Common myeloid progenitor, CD34-positive (primary cell): ENCODE measurements at regions not wholly inside any gene's neighbourhood (a gene's known extent, or its start where the extent isn't known, plus 50 kb on each side); places are given as distances from the start of the nearest gene placed in this dataset.

Source experiments
- CTCF ChIA-PET: fragments of 350-600 bp; sonication (Branson Sonifier 250); formaldehyde crosslinking; loops from one replicate; lab custom pipeline; 2021; ENCODE audit warnings: antibody characterized with exemption; lab: Charles Lee
- POLR2A ChIA-PET: fragments of 350-600 bp; sonication (Branson Sonifier 250); formaldehyde crosslinking; loops from one replicate; lab custom pipeline; 2021; ENCODE audit warnings: antibody characterized with exemption; lab: Charles Lee
- DNase-seq, 3 donors: peaks; one replicate each; pipeline versions ENCODE4 v3.0.0 to v3.0.0-alpha.2; 2013
- H3K27ac ChIP-seq, 2 experiments: 1 replicate in 1 of 2; 2 replicates in 1 of 2; pipeline ENCODE4 v1.7.0; 2013; ENCODE audit warnings: inconsistent platforms in 2 of 2, low read length in 2 of 2, mild to moderate bottlenecking in 2 of 2, low read depth in 1 of 2, moderate library complexity in 1 of 2; ENCODE audit not compliant: severe bottlenecking in 2 of 2, insufficient read depth in 1 of 2, poor library complexity in 1 of 2
- H3K27me3 ChIP-seq, 5 experiments: replicated peaks in 2 of 5; 1 replicate in 3 of 5; 2 replicates in 2 of 5; pipeline versions ENCODE4 v1.6.1 to v1.7.0; 2013; ENCODE audit warnings: low read length in 4 of 5, mild to moderate bottlenecking in 2 of 5, moderate library complexity in 2 of 5, inconsistent platforms in 1 of 5; ENCODE audit not compliant: insufficient read depth in 5 of 5, control insufficient read depth in 4 of 5
- H3K36me3 ChIP-seq, 4 experiments: 1 replicate in 2 of 4; 2 replicates in 2 of 4; pipeline versions ENCODE4 v1.6.1 to v1.7.0; 2013; ENCODE audit warnings: low read length in 3 of 4, control low read depth in 1 of 4, mild to moderate bottlenecking in 1 of 4; ENCODE audit not compliant: control insufficient read depth in 4 of 4, insufficient read depth in 4 of 4
- H3K4me1 ChIP-seq, 4 experiments: 1 replicate in 3 of 4; 2 replicates in 1 of 4; pipeline versions ENCODE4 v1.6.1 to v1.7.1; 2013; ENCODE audit warnings: low read length in 3 of 4, mild to moderate bottlenecking in 3 of 4, control low read depth in 1 of 4, inconsistent platforms in 1 of 4, moderate library complexity in 1 of 4; ENCODE audit not compliant: control insufficient read depth in 4 of 4, insufficient read depth in 4 of 4; ENCODE audit errors: control extremely low read depth in 1 of 4
- H3K4me3 ChIP-seq, 7 experiments: 1 replicate in 4 of 7; 2 replicates in 3 of 7; pipeline versions ENCODE4 v1.5.1 to v1.7.0; 2013; ENCODE audit warnings: mild to moderate bottlenecking in 7 of 7, low read length in 6 of 7, moderate library complexity in 6 of 7, inconsistent platforms in 2 of 7, low read depth in 2 of 7, control low read depth in 1 of 7; ENCODE audit not compliant: insufficient read depth in 4 of 7, control insufficient read depth in 1 of 7; ENCODE audit errors: extremely low read depth in 1 of 7
- H3K9me3 ChIP-seq, 5 experiments: 1 replicate in 4 of 5; 2 replicates in 1 of 5; pipeline versions ENCODE4 v1.6.1 to v1.7.1; 2013; ENCODE audit warnings: low read length in 4 of 5, mild to moderate bottlenecking in 2 of 5, inconsistent platforms in 1 of 5, low read depth in 1 of 5, moderate library complexity in 1 of 5; ENCODE audit not compliant: control insufficient read depth in 4 of 5, insufficient read depth in 2 of 5; ENCODE audit errors: control extremely low read depth in 1 of 5
- WGBS: methylation state at CpG from one replicate; pipeline ENCODE4 v1.1.5; 2013; ENCODE audit not compliant: insufficient coverage; 5-methylcytosine and 5-hydroxymethylcytosine counted together

DNA sequence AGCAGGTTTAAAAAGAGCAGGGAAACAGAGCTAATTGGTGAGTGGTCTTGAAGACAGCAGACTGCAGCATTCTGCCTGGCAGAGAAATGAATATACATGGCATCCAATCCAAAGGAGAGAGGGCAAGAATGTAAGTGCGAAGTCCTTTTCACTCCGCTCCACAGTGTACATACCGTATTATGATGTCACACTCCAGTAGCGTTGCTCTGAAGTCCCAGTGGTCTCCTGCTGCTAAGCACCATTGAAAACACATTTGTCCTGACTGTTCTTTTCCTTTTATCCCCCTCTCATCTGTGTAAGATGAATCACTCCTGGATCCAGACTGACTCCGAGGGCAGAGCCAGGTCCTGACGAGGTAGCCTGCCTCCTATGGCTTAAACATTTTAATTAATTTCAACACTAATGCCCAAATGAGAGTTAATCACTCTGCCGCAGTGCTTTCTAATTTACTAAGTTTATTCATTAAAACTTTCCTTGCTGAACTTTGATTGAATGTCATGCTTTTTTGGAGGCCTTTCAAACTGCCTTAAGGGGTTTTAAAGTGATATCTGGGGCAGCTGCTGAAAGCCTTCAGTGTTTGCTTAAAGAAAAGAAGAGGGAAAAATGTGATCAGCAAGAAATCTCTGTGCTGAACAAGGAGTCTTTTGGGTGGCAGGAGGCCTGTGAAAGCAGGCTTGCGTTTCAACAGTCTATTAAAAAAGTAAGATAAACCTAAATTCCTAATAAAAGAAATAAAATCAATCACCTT is 227.2 kb downstream of the ATG4C start:
- H3K36me3 ChIP-seq: no peaks in the 10 kb centered on the region
- no peak for DNase-seq
- H3K27ac ChIP-seq: no peak overlapping the region
- H3K4me1 ChIP-seq: no peaks in the 10 kb centered on the region
- no peaks in the 10 kb centered on the region for H3K9me3 ChIP-seq
- peaks cover 0 to 2% (median 0%) of the 10 kb centered on the region in 5 experiments for H3K27me3 ChIP-seq
- 95% methylated on average over 5 of the region's 8 CpGs for WGBS
- no peak overlapping the region for H3K4me3 ChIP-seq
- ChIA-PET CTCF (no interaction called here), POLR2A (no interaction called here)

DNA sequence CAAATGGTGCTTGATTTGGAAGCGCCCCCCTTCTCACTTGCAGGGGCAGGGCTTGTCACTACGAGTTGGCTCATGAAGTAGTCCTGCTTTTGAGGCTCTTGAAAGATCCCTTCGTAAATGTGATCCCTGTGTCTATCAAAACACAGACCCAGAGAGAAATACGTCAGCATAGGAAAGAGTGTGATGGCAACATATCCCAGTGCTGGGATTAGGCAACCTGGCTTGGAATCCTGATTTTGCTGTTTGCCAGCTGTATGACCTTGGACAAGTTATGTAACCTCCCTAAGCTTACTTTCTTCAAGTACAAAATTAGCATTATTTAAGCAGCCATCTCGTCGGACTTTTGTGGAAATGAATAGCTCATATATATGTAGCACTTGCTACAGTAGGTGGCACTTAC is 228.4 kb downstream of the ATG4C start:
- Histone ChIP-seq H3K27me3 (peaks cover 0 to 2% (median 0%) of the 10 kb centered on the region in 5 experiments), H3K27ac (no peak overlapping the region), H3K4me1 (no peaks in the 10 kb centered on the region), H3K9me3 (peaks cover 0 to 1% (median 0%) of the 10 kb centered on the region in 5 experiments), H3K4me3 (no peak overlapping the region), H3K36me3 (no peaks in the 10 kb centered on the region)
- ChIA-PET CTCF (no interaction called here), POLR2A (no interaction called here)
- DNase-seq: no peak
- WGBS: 100% methylated on average over 4 of the region's 6 CpGs

DNA sequence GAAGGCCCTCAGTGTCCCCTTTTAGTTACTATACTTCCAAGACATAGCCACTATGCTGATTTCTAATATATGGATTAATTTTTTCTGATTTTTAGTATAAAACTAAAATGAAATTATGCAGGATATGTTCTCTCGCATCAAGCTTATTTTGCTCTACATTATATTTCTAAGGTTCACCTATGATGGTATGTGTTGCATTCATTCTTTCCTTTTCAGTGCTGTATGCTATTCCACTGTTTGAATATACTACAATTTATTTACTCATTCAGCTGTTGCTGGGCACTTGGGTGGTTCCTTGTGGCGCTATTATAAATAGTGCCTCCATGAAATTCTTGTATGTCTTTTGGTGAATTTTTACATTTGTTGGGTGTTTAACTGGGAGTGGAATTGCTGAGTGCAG is 230.3 kb downstream of the ATG4C start:
- no peak overlapping the region for H3K27ac ChIP-seq
- H3K9me3 ChIP-seq: peaks cover 0 to 1% (median 0%) of the 10 kb centered on the region in 5 experiments
- ChIA-PET POLR2A (no interaction called here), CTCF (no interaction called here)
- no peaks in the 10 kb centered on the region for H3K36me3 ChIP-seq
- peaks cover 0 to 2% (median 0%) of the 10 kb centered on the region in 5 experiments for H3K27me3 ChIP-seq
- H3K4me1 ChIP-seq: no peaks in the 10 kb centered on the region
- DNase-seq: no peak
- no peak overlapping the region for H3K4me3 ChIP-seq
- WGBS: no CpG with 5 or more reads among the region's 2 CpGs

DNA sequence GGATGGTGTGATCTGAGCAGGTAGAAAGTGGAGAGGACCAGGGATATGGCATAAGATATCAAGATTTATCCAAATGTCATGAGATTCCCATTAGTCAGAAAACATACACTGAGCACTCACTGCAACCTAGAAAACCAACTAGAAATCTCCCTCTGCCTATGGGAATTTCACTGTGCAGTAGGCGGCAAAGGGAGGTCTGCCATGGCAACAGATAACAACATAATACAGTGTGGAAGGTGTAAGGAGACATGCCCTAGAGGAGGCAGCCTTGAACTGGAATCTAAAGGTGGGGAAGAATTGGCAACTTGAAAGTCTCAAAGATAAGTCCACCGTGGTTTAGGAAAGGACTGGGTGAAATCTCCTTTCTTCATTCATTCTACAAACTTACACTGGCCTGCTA is 238.4 kb downstream of the ATG4C start:
- Histone ChIP-seq H3K9me3 (no peaks in the 10 kb centered on the region), H3K27ac (no peak overlapping the region), H3K4me3 (no peak overlapping the region), H3K4me1 (no peaks in the 10 kb centered on the region), H3K36me3 (no peaks in the 10 kb centered on the region), H3K27me3 (no peaks in the 10 kb centered on the region)
- ChIA-PET CTCF (no interaction called here), POLR2A (no interaction called here)
- no peak for DNase-seq
- WGBS: 100% methylated on average over 1 of the region's 2 CpGs

DNA sequence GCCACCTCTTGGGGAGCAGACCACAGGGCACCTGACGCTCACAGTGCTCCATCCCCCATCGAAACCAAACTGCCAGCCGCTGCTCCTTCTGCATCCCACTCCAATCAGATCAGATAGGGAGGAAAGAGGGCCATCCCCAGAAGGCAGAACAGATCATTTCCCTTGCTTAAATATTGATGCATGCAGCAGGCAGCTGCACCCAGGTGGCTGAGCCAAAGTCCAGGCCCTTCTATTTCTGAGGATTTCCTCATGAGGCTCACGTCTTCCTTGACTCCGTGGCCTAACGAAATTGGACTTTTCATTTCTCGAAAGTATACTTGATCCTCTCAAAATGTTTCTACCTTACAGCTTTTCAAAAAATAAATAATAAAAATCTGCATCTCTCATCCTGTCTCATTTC is 239.2 kb downstream of the ATG4C start:
- no peaks in the 10 kb centered on the region for H3K27me3 ChIP-seq
- CTCF ChIA-PET: no interaction called here

DNA sequence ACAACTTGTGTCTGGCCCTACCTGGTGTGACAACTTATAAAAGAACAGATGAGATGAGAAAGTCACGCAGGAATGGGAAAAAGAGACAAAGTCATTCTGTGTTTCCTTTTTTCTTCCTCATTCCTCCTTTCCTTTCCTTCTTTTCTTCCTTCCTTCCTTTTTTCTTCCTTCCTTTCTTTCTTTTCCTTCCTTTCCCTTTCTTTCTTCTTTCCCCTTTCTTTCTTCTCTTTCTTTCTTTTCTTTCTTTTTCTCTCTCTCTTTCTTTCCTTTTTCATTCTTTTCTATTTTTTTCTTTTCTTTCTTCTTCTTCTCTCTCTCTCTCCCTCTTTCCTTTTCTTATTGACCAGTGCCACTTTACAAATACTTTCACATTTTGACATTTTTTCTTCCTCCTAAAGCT is 239.7 kb downstream of the ATG4C start:
- POLR2A ChIA-PET: no interaction called here
- WGBS: 100% methylated on average over 1 of the region's 1 CpG
- DNase-seq: no peak
- H3K27ac ChIP-seq: no peak overlapping the region
- no peaks in the 10 kb centered on the region for H3K9me3 ChIP-seq
- CTCF ChIA-PET: no interaction called here
- no peaks in the 10 kb centered on the region for H3K4me1 ChIP-seq
- H3K27me3 ChIP-seq: no peaks in the 10 kb centered on the region
- no peak overlapping the region for H3K4me3 ChIP-seq
- H3K36me3 ChIP-seq: no peaks in the 10 kb centered on the region

More for the DNA sequence above, 239.2 kb downstream of the ATG4C start:
- WGBS: 97% methylated on average over 4 of the region's 7 CpGs
- Histone ChIP-seq H3K4me3 (no peak overlapping the region), H3K9me3 (no peaks in the 10 kb centered on the region), H3K27ac (no peak overlapping the region), H3K4me1 (no peaks in the 10 kb centered on the region), H3K36me3 (no peaks in the 10 kb centered on the region)
- POLR2A ChIA-PET: no interaction called here
- DNase-seq: no peak

DNA sequence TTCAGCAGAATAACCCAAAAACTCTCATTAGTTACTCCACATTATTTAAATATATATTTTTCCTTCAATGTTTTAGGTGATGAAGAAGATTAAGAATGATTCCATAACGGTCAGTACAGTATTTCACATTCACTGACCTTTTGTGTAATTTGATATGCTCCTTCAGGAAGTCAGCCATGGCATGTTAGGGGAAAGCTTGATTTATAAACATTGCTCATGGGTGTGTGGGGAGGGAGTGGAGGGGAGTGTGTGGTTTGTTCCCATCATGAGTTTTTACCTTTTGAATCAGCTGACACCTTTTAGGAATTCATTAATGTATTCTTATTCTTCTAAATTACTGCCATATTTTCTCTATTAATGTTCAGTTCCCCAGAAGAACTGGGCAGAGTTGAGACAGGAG is 240.2 kb downstream of the ATG4C start:
- no peaks in the 10 kb centered on the region for H3K36me3 ChIP-seq
- no peaks in the 10 kb centered on the region for H3K9me3 ChIP-seq
- WGBS: no CpG with 5 or more reads among the region's 1 CpG
- peaks cover 0 to 2% (median 0%) of the 10 kb centered on the region in 5 experiments for H3K27me3 ChIP-seq
- H3K27ac ChIP-seq: no peak overlapping the region
- DNase-seq: no peak
- no peaks in the 10 kb centered on the region for H3K4me1 ChIP-seq
- H3K4me3 ChIP-seq: no peak overlapping the region
- CTCF ChIA-PET: no interaction called here
- POLR2A ChIA-PET: no interaction called here
